Fibroblast of villous mesenchyme (primary cell): ENCODE measurements at regions not wholly inside any gene's neighbourhood (a gene's known extent, or its start where the extent isn't known, plus 50 kb on each side); places are given as distances from the start of the nearest gene placed in this dataset.
"Not testable (repeated sequence)": the region's sequence is repeated elsewhere in the genome, so short reads cannot be mapped to it uniquely, and the experiment has no call there.

ENCODE experiments used
- DNase-seq: peaks from one replicate; pipeline ENCODE4 v3.0.0-alpha.2; 2010; ENCODE audit warnings: low read depth
- H3K4me3 ChIP-seq: 2 replicates; pipeline ENCODE4 v1.5.1; 2011; ENCODE audit warnings: low read depth, mild to moderate bottlenecking, low read length
- CTCF ChIP-seq: IDR thresholded peaks from 2 replicates; pipeline ENCODE4 v1.5.1; 2012; ENCODE audit warnings: low read depth, mild to moderate bottlenecking, low read length; ENCODE audit not compliant: insufficient read depth

GRCh38 chr9:107830479-107830878 is 340.9 kb upstream of the KLF4 start:
- no peak for DNase-seq
- no peak overlapping the region for H3K4me3 ChIP-seq
- TF ChIP-seq CTCF, result no peak

GRCh38 chr9:107827884-107828283 is 338.3 kb upstream of the KLF4 start:
- TF ChIP-seq CTCF, result no peak
- no peak overlapping the region for H3K4me3 ChIP-seq
- no peak for DNase-seq

GRCh38 chr9:107827304-107827703 is 337.7 kb upstream of the KLF4 start:
- TF ChIP-seq CTCF, result no peak
- no peak for DNase-seq
- no peak overlapping the region for H3K4me3 ChIP-seq

GRCh38 chr9:107826688-107826983 is 337.1 kb upstream of the KLF4 start:
- not testable (repeated sequence) for DNase-seq, H3K4me3 ChIP-seq

GRCh38 chr9:107824556-107824955 is 335.0 kb upstream of the KLF4 start:
- no peak for DNase-seq
- H3K4me3 ChIP-seq, result no peak overlapping the region
- no peak for TF ChIP-seq CTCF

- DNase-seq, result peak; percentile 33
Measured at GRCh38 chr9:107819772-107820565, 330.4 kb upstream of the KLF4 start.

GRCh38 chr9:107818503-107818829 is 328.9 kb upstream of the KLF4 start:
- not testable (repeated sequence) for H3K4me3 ChIP-seq

More at GRCh38 chr9:107819772-107820565, 330.4 kb upstream of the KLF4 start:
- no peak for TF ChIP-seq CTCF
- no peak overlapping the region for H3K4me3 ChIP-seq

GRCh38 chr9:107817595-107818502 is 328.3 kb upstream of the KLF4 start:
- not testable (repeated sequence) for DNase-seq, H3K4me3 ChIP-seq

More at GRCh38 chr9:107818503-107818829, 328.9 kb upstream of the KLF4 start:
- not testable (repeated sequence) for DNase-seq
